ENCODE measurements at regions not wholly inside any gene's neighbourhood (a gene's known extent, or its start where the extent isn't known, plus 50 kb on each side); places are given as distances from the start of the nearest gene placed in this dataset.

GRCh38 chr11:8826901-8827560, 84.0 kb upstream of the AKIP1 start (continued):
- TF ChIP-seq PRDM10 (IDR thresholded peaks at IDR 0.05; ENCODE audit: partially characterized antibody) (no peak), ZNF232 (CRISPR knock-in tag; IDR thresholded peaks at IDR 0.05) (no peak), RBM34 (IDR thresholded peaks at IDR 0.05; ENCODE audit: borderline replicate concordance, insufficient read depth, low read length) (no peak), ZNF79 (CRISPR knock-in tag; IDR thresholded peaks at IDR 0.05; ENCODE audit: low read depth) (no peak), STAT5B (CRISPR knock-in tag; IDR thresholded peaks at IDR 0.05) (no peak), PHF21A (IDR thresholded peaks at IDR 0.05; ENCODE audit: borderline replicate concordance, low read depth) (no peak), ZNF398 (CRISPR knock-in tag; IDR thresholded peaks at IDR 0.05) (no peak), SRSF9 (IDR thresholded peaks at IDR 0.05; ENCODE audit: borderline replicate concordance, low read depth, low read length) (no peak), ZBTB11 (CRISPR knock-in tag; IDR thresholded peaks at IDR 0.05) (no peak), JUNB (CRISPR knock-in tag; conservative IDR thresholded peaks at IDR 0.05) (no peak), ZNF830 (CRISPR knock-in tag; IDR thresholded peaks at IDR 0.05) (no peak), ZNF384 (IDR thresholded peaks at IDR 0.05; ENCODE audit: low read depth, low read length) (no peak), ZNF57 (CRISPR knock-in tag; IDR thresholded peaks at IDR 0.05) (no peak), HDAC6 (IDR thresholded peaks at IDR 0.05; ENCODE audit: low read depth, low read length) (no peak), PTRF (tag; IDR thresholded peaks at IDR 0.05) (no peak), IRF1 (CRISPR knock-in tag; IDR thresholded peaks at IDR 0.05; ENCODE audit: borderline replicate concordance) (no peak), L3MBTL2 (IDR thresholded peaks at IDR 0.05) (no peak), TFAM (CRISPR knock-in tag; conservative IDR thresholded peaks at IDR 0.05) (no peak), BHLHE40 (IDR thresholded peaks at IDR 0.05; ENCODE audit: low read length) (no peak)

All from K562 (cell line).